Liver (tissue), 8 donors: ENCODE measurements at regions not wholly inside any gene's neighbourhood (a gene's known extent, or its start where the extent isn't known, plus 50 kb on each side); places are given as distances from the start of the nearest gene placed in this dataset.

Source experiments
- DNase-seq: peaks from one replicate; pipeline ENCODE4 v3.0.0-alpha.2; 2017; ENCODE audit warnings: low spot score
- H3K27ac ChIP-seq, 2 donors: one replicate each; pipeline ENCODE4 v1.7.0; 2013; ENCODE audit warnings: inconsistent platforms in 2 of 2, low read length in 2 of 2, control low read depth in 1 of 2, low read depth in 1 of 2, mild to moderate bottlenecking in 1 of 2
- H3K27me3 ChIP-seq, 4 donors: one replicate each; pipeline versions ENCODE4 v1.6.1 to v1.7.0; 2013; ENCODE audit warnings: low read length in 3 of 4, inconsistent platforms in 1 of 4, mild to moderate bottlenecking in 1 of 4, moderate library complexity in 1 of 4; ENCODE audit not compliant: control insufficient read depth in 4 of 4, insufficient read depth in 4 of 4
- H3K36me3 ChIP-seq, 4 donors: one replicate each; pipeline versions ENCODE4 v1.6.1 to v1.7.0; 2013; ENCODE audit warnings: low read length in 3 of 4, mild to moderate bottlenecking in 3 of 4, low read depth in 1 of 4, moderate library complexity in 1 of 4; ENCODE audit not compliant: control insufficient read depth in 4 of 4, insufficient read depth in 3 of 4
- H3K4me1 ChIP-seq, 4 donors: one replicate each; pipeline versions ENCODE4 v1.6.1 to v1.7.0; 2013; ENCODE audit warnings: low read length in 3 of 4, mild to moderate bottlenecking in 3 of 4, moderate library complexity in 1 of 4; ENCODE audit not compliant: control insufficient read depth in 4 of 4, insufficient read depth in 4 of 4
- H3K4me3 ChIP-seq, 3 donors: one replicate each; pipeline versions ENCODE4 v1.6.1 to v1.7.0; 2013; ENCODE audit warnings: low read length in 3 of 3, control low read depth in 1 of 3, low read depth in 1 of 3, mild to moderate bottlenecking in 1 of 3
- H3K9ac ChIP-seq, 2 donors: one replicate each; pipeline ENCODE4 v1.7.0; 2013; ENCODE audit warnings: low read length in 2 of 2, mild to moderate bottlenecking in 2 of 2, moderate library complexity in 2 of 2, control low read depth in 1 of 2, low read depth in 1 of 2
- H3K9me3 ChIP-seq, 4 donors: one replicate each; pipeline versions ENCODE4 v1.6.1 to v1.7.0; 2013; ENCODE audit warnings: low read length in 3 of 4; ENCODE audit not compliant: control insufficient read depth in 4 of 4
- ATF3 ChIP-seq: IDR thresholded peaks from 2 replicates; pipeline ENCODE4 v1.6.1; 2016; ENCODE audit warnings: antibody characterized with exemption
- CTCF ChIP-seq: fragments of 150-350 bp; IDR thresholded peaks from 2 replicates; pipeline ENCODE4 v1.5.1; 2017; ENCODE audit warnings: improper control_type of control experiment, low read depth, low read length; ENCODE audit not compliant: missing input control
- EGR1 ChIP-seq, 2 donors: IDR thresholded peaks; 2 replicates each; pipeline ENCODE4 v1.6.1; 2016 to 2018; ENCODE audit warnings: antibody characterized with exemption in 2 of 2, low read depth in 2 of 2
- FOXA1 ChIP-seq: IDR thresholded peaks from 2 replicates; pipeline ENCODE4 v1.6.1; 2016; ENCODE audit warnings: antibody characterized with exemption
- FOXA2 ChIP-seq: IDR thresholded peaks from 2 replicates; pipeline ENCODE4 v1.6.1; 2016; ENCODE audit warnings: antibody characterized with exemption
- GABPA ChIP-seq, 2 donors: IDR thresholded peaks in 1 of 2; conservative IDR thresholded peaks in 1 of 2; 2 replicates each; pipeline ENCODE4 v1.6.1; 2016; ENCODE audit warnings: antibody characterized with exemption in 2 of 2, mild to moderate bottlenecking in 1 of 2, moderate library complexity in 1 of 2
- HNF4A ChIP-seq, 2 donors: conservative IDR thresholded peaks; 2 replicates each; pipeline ENCODE4 v1.6.1; 2016; ENCODE audit warnings: antibody characterized with exemption in 2 of 2, mild to moderate bottlenecking in 2 of 2
- HNF4G ChIP-seq: IDR thresholded peaks from 2 replicates; pipeline ENCODE4 v1.6.1; 2016; ENCODE audit warnings: antibody characterized with exemption
- JUND ChIP-seq, 2 donors: IDR thresholded peaks; 2 replicates each; pipeline ENCODE4 v1.6.1; 2016; ENCODE audit warnings: antibody characterized with exemption in 2 of 2
- MAX ChIP-seq: IDR thresholded peaks from 2 replicates; pipeline ENCODE4 v1.6.1; 2016; ENCODE audit warnings: antibody characterized with exemption
- NR2F2 ChIP-seq: IDR thresholded peaks from 2 replicates; pipeline ENCODE4 v1.6.1; 2016; ENCODE audit warnings: antibody characterized with exemption
- RAD21 ChIP-seq, 2 donors: IDR thresholded peaks; 2 replicates each; pipeline ENCODE4 v1.6.1; 2016; ENCODE audit warnings: antibody characterized with exemption in 2 of 2, mild to moderate bottlenecking in 2 of 2
- REST ChIP-seq: IDR thresholded peaks from 2 replicates; pipeline ENCODE4 v1.6.1; 2016; ENCODE audit warnings: antibody characterized with exemption, mild to moderate bottlenecking
- RXRA ChIP-seq, 2 donors: IDR thresholded peaks; 2 replicates each; pipeline ENCODE4 v1.6.1; 2017 to 2018; ENCODE audit warnings: antibody characterized with exemption in 2 of 2, mild to moderate bottlenecking in 1 of 2
- SP1 ChIP-seq: IDR thresholded peaks from 2 replicates; pipeline ENCODE4 v1.6.1; 2018; ENCODE audit warnings: antibody characterized with exemption, mild to moderate bottlenecking
- TAF1 ChIP-seq: conservative IDR thresholded peaks from 2 replicates; pipeline ENCODE4 v1.6.1; 2016; ENCODE audit warnings: antibody characterized with exemption, mild to moderate bottlenecking
- YY1 ChIP-seq: IDR thresholded peaks from 2 replicates; pipeline ENCODE4 v1.6.1; 2016; ENCODE audit warnings: antibody characterized with exemption, mild to moderate bottlenecking
- ZBTB33 ChIP-seq: IDR thresholded peaks from 2 replicates; pipeline ENCODE4 v1.6.1; 2016; ENCODE audit warnings: antibody characterized with exemption
- WGBS: extraction: QIAGEN DNeasy Blood & Tissue Kit; methylation state at CpG from one replicate; pipeline ENCODE4 v1.1.7; 2013; 5-methylcytosine and 5-hydroxymethylcytosine counted together
- donor health status: healthy.
- donor health status: healthy.
- donor health status: healthy.
- donor health status: healthy.
- donor health status: healthy.

- DNase-seq = no peak
- no peak overlapping the region for H3K4me3 ChIP-seq
- no peaks in the 10 kb centered on the region for H3K36me3 ChIP-seq
- WGBS = 81% methylated on average over 2 of the region's 2 CpGs
- no peak overlapping the region for H3K9ac ChIP-seq
- TF ChIP-seq YY1 (no peak), CTCF (no peak), ATF3 (no peak), HNF4A (conservative IDR thresholded peaks at IDR 0.05) (no peak), RXRA (IDR thresholded peaks at IDR 0.05) (no peak), TAF1 (no peak), SP1 (no peak), RAD21 (IDR thresholded peaks at IDR 0.05) (no peak), REST (no peak), EGR1 (IDR thresholded peaks at IDR 0.05; ENCODE audit: low read depth in 2 of 2) (no peak), HNF4G (no peak), MAX (no peak), NR2F2 (no peak), FOXA1 (no peak), ZBTB33 (no peak), FOXA2 (no peak), JUND (IDR thresholded peaks at IDR 0.05) (no peak), GABPA (IDR thresholded peaks at IDR 0.05 in 1 of 2, conservative IDR thresholded peaks at IDR 0.05 in 1 of 2) (no peak)
- no peaks in the 10 kb centered on the region for H3K27me3 ChIP-seq
- H3K27ac ChIP-seq = no peak overlapping the region
- H3K4me1 ChIP-seq = no peaks in the 10 kb centered on the region
- no peaks in the 10 kb centered on the region for H3K9me3 ChIP-seq
Observed at GRCh38 chr3:6737630-6738029, 123.3 kb upstream of the GRM7 start.

GRCh38 chr3:6739288-6739687, 121.6 kb upstream of the GRM7 start:
- no peak for DNase-seq
- no peak for TF ChIP-seq HNF4A (conservative IDR thresholded peaks at IDR 0.05)
- no peak for TF ChIP-seq FOXA2
- TF ChIP-seq REST = no peak
- no peak for TF ChIP-seq RXRA (IDR thresholded peaks at IDR 0.05)
- TF ChIP-seq EGR1 (IDR thresholded peaks at IDR 0.05; ENCODE audit: low read depth in 2 of 2) = no peak
- no peak for TF ChIP-seq ATF3
- TF ChIP-seq SP1 = no peak
- no peak for TF ChIP-seq FOXA1
- H3K9ac ChIP-seq = no peak overlapping the region

More at GRCh38 chr3:6739288-6739687, 121.6 kb upstream of the GRM7 start:
- H3K4me3 ChIP-seq = no peak overlapping the region
- 42% methylated on average over 3 of the region's 3 CpGs for WGBS
- no peaks in the 10 kb centered on the region for H3K4me1 ChIP-seq
- no peaks in the 10 kb centered on the region for H3K27me3 ChIP-seq
- H3K9me3 ChIP-seq = no peaks in the 10 kb centered on the region
- no peaks in the 10 kb centered on the region for H3K36me3 ChIP-seq
- no peak overlapping the region for H3K27ac ChIP-seq
